ENCODE measurements at regions not wholly inside any gene's neighbourhood (a gene's known extent, or its start where the extent isn't known, plus 50 kb on each side); places are given as distances from the start of the nearest gene placed in this dataset.

- TF ChIP-seq POLR2A (IDR thresholded peaks at IDR 0.05) (no peak), CTCF (IDR thresholded peaks at IDR 0.05) (no peak)
Observed at GRCh38 chr7:92968502-92968901, 132.1 kb upstream of the CDK6 start.
